ENCODE measurements at regions not wholly inside any gene's neighbourhood (a gene's known extent, or its start where the extent isn't known, plus 50 kb on each side); places are given as distances from the start of the nearest gene placed in this dataset.

DNA sequence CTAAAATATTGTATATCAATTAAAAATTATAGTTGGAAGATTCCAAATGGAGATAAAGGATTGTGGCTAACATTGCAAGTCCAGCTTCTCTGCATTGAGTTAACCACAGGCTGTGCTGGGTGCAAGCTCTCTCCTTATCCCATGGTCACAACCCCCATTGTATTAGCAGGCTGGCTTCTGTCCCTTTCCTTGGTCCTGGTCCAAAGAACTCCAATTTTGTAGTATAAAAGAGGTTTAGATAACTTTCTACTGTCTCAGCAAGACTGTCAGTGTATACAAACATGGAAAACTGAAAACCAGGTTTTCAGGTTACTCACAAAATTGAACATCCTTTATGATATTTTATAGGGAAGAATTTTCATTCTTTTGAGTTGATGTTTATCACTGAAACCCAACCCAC lies 76.6 kb upstream of the HS3ST3A1 start:
- CTCF ChIA-PET = no interaction called here
- no peak for DNase-seq (ENCODE audit: unreplicated experiment)
- intact Hi-C loops (cut with micrococcal nuclease) = no loop called here
- TF ChIP-seq, protein P1, sequence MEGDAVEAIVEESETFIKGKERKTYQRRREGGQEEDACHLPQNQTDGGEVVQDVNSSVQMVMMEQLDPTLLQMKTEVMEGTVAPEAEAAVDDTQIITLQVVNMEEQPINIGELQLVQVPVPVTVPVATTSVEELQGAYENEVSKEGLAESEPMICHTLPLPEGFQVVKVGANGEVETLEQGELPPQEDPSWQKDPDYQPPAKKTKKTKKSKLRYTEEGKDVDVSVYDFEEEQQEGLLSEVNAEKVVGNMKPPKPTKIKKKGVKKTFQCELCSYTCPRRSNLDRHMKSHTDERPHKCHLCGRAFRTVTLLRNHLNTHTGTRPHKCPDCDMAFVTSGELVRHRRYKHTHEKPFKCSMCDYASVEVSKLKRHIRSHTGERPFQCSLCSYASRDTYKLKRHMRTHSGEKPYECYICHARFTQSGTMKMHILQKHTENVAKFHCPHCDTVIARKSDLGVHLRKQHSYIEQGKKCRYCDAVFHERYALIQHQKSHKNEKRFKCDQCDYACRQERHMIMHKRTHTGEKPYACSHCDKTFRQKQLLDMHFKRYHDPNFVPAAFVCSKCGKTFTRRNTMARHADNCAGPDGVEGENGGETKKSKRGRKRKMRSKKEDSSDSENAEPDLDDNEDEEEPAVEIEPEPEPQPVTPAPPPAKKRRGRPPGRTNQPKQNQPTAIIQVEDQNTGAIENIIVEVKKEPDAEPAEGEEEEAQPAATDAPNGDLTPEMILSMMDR (IDR thresholded peaks at IDR 0.05; ENCODE audit: unreplicated experiment) = no peak
- no TSS peak for BruUV-seq (replicated peaks)
- no peaks in the 10 kb centered on the region for H3K4me1 Mint-ChIP-seq (ENCODE audit: insufficient read depth, unreplicated experiment)
- no peaks in the 10 kb centered on the region for H3K36me3 Mint-ChIP-seq (ENCODE audit: insufficient read depth, unreplicated experiment)
- POLR2A ChIA-PET = interaction anchor here (1.0 kb wide), 1 partner anchor 17 kb away, joined by 3 read pairs; no protein-coding TSS in a partner anchor
- no peaks in the 10 kb centered on the region for H3K27me3 Mint-ChIP-seq (ENCODE audit: insufficient read depth, unreplicated experiment)
- no peak overlapping the region for H3K4me3 Mint-ChIP-seq (ENCODE audit: unreplicated experiment)
- H3K27ac Mint-ChIP-seq (ENCODE audit: low read depth, unreplicated experiment) = no peak overlapping the region
- no peaks in the 10 kb centered on the region for H3K9me3 Mint-ChIP-seq (ENCODE audit: unreplicated experiment)

DNA sequence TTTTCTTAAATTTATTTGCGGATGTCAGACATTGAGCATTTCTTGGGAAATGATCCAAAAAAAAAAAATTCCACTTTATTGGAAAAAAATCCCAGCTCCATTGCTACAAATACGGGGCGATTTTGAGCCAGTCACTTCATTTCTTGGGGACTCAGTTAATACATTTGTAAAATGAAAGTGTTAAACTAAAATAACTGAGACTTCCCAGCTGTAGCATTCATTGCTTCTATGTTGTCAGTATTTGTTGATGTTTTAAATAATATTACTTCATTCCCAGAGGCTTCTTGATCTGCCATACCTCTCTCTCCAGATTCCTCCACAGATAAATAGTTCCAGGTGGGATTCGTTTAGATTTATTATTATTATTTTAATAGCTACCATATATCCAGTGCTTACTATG lies 77.1 kb upstream of the HS3ST3A1 start:
- Mint-ChIP-seq H3K36me3 (ENCODE audit: insufficient read depth, unreplicated experiment) (no peaks in the 10 kb centered on the region), H3K27me3 (ENCODE audit: insufficient read depth, unreplicated experiment) (no peaks in the 10 kb centered on the region), H3K4me3 (ENCODE audit: unreplicated experiment) (no peak overlapping the region), H3K27ac (ENCODE audit: low read depth, unreplicated experiment) (no peak overlapping the region), H3K4me1 (ENCODE audit: insufficient read depth, unreplicated experiment) (no peaks in the 10 kb centered on the region), H3K9me3 (ENCODE audit: unreplicated experiment) (no peaks in the 10 kb centered on the region)
- intact Hi-C loops (cut with micrococcal nuclease) = no loop called here
- BruUV-seq (replicated peaks) = no TSS peak
- TF ChIP-seq, protein P1 (IDR thresholded peaks at IDR 0.05; ENCODE audit: unreplicated experiment) = no peak
- POLR2A ChIA-PET = interaction anchor here (1.0 kb wide), 1 partner anchor 17 kb away, joined by 3 read pairs; no protein-coding TSS in a partner anchor
- DNase-seq (ENCODE audit: unreplicated experiment) = no peak
- CTCF ChIA-PET = interaction anchor here (0.7 kb wide), 1 partner anchor 17 kb away, joined by 4 read pairs; no protein-coding TSS in a partner anchor

DNA sequence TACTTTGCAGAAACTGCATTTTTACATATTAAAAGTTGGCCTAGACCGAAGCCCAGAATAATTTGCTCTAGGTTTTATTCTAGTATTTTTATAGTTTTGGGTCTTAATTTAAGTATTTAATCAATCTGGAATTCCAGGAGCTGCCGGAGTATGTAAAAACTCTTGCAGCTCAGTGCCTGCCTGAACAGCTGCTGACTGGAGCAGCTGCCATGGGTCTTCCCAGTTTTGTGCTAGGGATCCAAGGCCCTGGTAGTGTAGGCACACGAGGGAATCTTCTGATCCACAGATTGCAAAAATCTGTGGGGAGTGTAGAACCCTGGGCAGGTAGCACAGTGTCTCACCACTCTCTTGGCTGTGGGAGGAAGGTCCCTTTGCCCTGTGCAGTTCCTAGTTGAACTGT lies 87.0 kb upstream of the HS3ST3A1 start:
- no peaks in the 10 kb centered on the region for H3K9me3 Mint-ChIP-seq (ENCODE audit: unreplicated experiment)
- BruUV-seq (replicated peaks) = no TSS peak
- no peak overlapping the region for H3K27ac Mint-ChIP-seq (ENCODE audit: low read depth, unreplicated experiment)
- POLR2A ChIA-PET = interaction anchor here (0.6 kb wide), 1 partner anchor 28 kb away, joined by 4 read pairs; no protein-coding TSS in a partner anchor
- H3K36me3 Mint-ChIP-seq (ENCODE audit: insufficient read depth, unreplicated experiment) = no peaks in the 10 kb centered on the region
- no peaks in the 10 kb centered on the region for H3K4me1 Mint-ChIP-seq (ENCODE audit: insufficient read depth, unreplicated experiment)
- CTCF ChIA-PET = no interaction called here
- no peaks in the 10 kb centered on the region for H3K27me3 Mint-ChIP-seq (ENCODE audit: insufficient read depth, unreplicated experiment)
- TF ChIP-seq, protein P1 (IDR thresholded peaks at IDR 0.05; ENCODE audit: unreplicated experiment) = no peak
- H3K4me3 Mint-ChIP-seq (ENCODE audit: unreplicated experiment) = no peak overlapping the region
- no peak for DNase-seq (ENCODE audit: unreplicated experiment)
- intact Hi-C loops (cut with micrococcal nuclease) = no loop called here

DNA sequence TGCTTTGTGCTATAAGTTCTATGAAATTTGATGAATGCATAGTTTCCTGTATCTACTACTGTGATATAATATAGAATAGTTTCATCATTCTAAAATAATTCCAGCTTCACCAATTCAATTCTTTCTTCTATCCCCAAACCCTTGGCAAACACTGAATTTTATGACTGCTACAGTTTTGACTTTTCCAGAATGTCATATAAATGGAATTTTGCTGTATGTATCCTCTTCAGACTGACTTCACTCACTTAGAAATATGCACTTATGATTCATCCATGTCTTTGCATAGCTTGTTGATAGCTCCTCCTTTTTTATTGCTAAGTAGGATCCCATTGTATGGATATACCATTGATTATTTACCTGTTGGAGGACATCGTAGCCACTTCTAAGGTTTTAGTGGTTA lies 89.1 kb upstream of the HS3ST3A1 start:
- POLR2A ChIA-PET = interaction anchor here (0.6 to 1.2 kb wide), 3 partner anchors 15 to 326 kb away, joined by 3 to 4 read pairs (median 4); no protein-coding TSS in a partner anchor

More for the DNA sequence above, 89.1 kb upstream of the HS3ST3A1 start:
- Mint-ChIP-seq H3K27ac (ENCODE audit: low read depth, unreplicated experiment) (no peak overlapping the region), H3K9me3 (ENCODE audit: unreplicated experiment) (no peaks in the 10 kb centered on the region), H3K4me3 (ENCODE audit: unreplicated experiment) (no peak overlapping the region), H3K36me3 (ENCODE audit: insufficient read depth, unreplicated experiment) (no peaks in the 10 kb centered on the region), H3K4me1 (ENCODE audit: insufficient read depth, unreplicated experiment) (no peaks in the 10 kb centered on the region), H3K27me3 (ENCODE audit: insufficient read depth, unreplicated experiment) (no peaks in the 10 kb centered on the region)
- BruUV-seq (replicated peaks) = no TSS peak
- CTCF ChIA-PET = no interaction called here
- no peak for DNase-seq (ENCODE audit: unreplicated experiment)
- TF ChIP-seq, protein P1 (IDR thresholded peaks at IDR 0.05; ENCODE audit: unreplicated experiment) = no peak
- intact Hi-C loops (cut with micrococcal nuclease) = no loop called here

Measured in MCF 10A (cell line).